Peyer's patch (tissue), 4 donors: ENCODE measurements at regions not wholly inside any gene's neighbourhood (a gene's known extent, or its start where the extent isn't known, plus 50 kb on each side); places are given as distances from the start of the nearest gene placed in this dataset.

Experiments
- POLR2A ChIP-seq, 2 donors: fragments of 450-650 bp; IDR thresholded peaks; one replicate each; pipeline ENCODE4 v1.5.1; 2017; ENCODE audit warnings: antibody characterized with exemption in 2 of 2, mild to moderate bottlenecking in 2 of 2, moderate library complexity in 2 of 2
- TF ChIP-seq, protein P1 (sequence below), 6 experiments: fragments of 450-650 bp in 4 of 6; fragments of 200-600 bp in 2 of 6; sonication (generic) in 1 of 6; IDR thresholded peaks; one replicate each; pipeline ENCODE4 v1.5.1; 2017 to 2019; ENCODE audit warnings: antibody characterized with exemption in 6 of 6, mild to moderate bottlenecking in 3 of 6, moderate library complexity in 1 of 6

- TF ChIP-seq, protein P1, sequence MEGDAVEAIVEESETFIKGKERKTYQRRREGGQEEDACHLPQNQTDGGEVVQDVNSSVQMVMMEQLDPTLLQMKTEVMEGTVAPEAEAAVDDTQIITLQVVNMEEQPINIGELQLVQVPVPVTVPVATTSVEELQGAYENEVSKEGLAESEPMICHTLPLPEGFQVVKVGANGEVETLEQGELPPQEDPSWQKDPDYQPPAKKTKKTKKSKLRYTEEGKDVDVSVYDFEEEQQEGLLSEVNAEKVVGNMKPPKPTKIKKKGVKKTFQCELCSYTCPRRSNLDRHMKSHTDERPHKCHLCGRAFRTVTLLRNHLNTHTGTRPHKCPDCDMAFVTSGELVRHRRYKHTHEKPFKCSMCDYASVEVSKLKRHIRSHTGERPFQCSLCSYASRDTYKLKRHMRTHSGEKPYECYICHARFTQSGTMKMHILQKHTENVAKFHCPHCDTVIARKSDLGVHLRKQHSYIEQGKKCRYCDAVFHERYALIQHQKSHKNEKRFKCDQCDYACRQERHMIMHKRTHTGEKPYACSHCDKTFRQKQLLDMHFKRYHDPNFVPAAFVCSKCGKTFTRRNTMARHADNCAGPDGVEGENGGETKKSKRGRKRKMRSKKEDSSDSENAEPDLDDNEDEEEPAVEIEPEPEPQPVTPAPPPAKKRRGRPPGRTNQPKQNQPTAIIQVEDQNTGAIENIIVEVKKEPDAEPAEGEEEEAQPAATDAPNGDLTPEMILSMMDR (IDR thresholded peaks at IDR 0.05) = no peak
- no peak for TF ChIP-seq POLR2A (IDR thresholded peaks at IDR 0.05)
Measured at GRCh38 chr6:40788661-40789655, 201.8 kb upstream of the LRFN2 start.
